H54 (cell line): ENCODE measurements at regions not wholly inside any gene's neighbourhood (a gene's known extent, or its start where the extent isn't known, plus 50 kb on each side); places are given as distances from the start of the nearest gene placed in this dataset.

Experiments used
- DNase-seq: peaks from one replicate; pipeline ENCODE4 v3.0.0; 2011; ENCODE audit warnings: low spot score, mixed read lengths; ENCODE audit not compliant: insufficient read length
- FAIRE-seq: peaks from 3 replicates; lab custom pipeline; 2011; peaks lifted over from hg19 to GRCh38; lab: Jason Lieb, UNC
- POLR2A ChIP-seq: IDR thresholded peaks from 2 replicates; pipeline ENCODE4 v1.6.1; 2011; ENCODE audit warnings: low read depth, mild to moderate bottlenecking, low read length

DNA sequence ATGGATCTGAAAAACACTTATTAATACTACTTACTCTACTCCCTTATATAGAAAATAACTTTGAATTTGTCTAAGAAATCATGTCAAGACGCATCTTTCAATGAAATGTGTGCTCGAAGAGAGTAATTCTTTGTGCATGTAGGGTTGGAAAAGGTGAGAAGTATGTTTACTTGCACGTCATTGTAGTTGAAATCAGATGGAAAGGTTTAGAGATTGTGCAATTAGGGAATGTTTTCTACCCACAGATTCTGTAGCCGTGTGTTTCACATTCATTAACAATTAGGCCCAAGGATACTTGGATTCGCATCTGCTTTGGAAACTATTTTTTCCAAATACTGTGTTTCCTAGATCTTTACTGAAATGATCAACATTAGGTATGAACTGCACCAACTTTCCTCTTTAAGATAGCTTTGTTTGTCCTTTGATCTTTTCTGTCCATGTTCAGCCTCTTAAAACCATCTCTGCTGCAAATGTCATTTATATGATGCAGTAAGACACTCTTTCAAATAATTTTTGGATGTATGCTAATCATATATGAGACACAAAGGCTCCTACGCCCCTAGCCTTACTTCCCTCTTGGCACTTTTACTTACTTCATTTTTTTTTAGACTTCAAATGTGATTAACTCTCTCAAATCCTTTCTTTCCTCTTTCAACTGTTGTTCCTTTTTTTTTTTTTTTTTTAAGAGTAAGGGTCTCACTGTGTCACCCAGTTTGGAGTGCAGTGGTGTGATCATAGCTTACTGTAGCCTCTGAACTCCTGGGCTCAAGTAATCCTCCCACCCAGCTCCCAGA is 58.0 kb upstream of the PSMA6 start:
- FAIRE-seq = no peak
- no peak for DNase-seq
- no peak for TF ChIP-seq POLR2A

DNA sequence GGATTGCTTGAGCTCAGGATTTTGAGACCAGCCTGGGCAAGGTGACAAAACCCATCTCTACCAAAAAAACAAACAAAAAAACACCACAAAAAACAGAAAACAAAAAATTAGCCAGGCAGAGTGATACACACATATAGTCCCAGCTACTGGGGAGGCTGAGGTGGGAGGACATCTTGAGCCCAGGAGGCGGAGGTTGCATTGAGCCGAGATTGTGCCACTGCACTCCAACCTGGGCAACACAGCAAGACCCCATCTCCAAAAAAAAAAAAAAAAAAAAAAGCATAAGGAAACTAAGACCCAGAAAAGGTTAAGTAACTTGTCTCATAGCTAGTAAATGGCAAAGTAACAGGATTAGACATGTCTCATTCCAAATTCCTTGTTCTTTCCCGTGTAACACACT is 56.3 kb upstream of the PSMA6 start:
- TF ChIP-seq POLR2A = no peak
- FAIRE-seq (no peak), DNase-seq (no peak)

DNA sequence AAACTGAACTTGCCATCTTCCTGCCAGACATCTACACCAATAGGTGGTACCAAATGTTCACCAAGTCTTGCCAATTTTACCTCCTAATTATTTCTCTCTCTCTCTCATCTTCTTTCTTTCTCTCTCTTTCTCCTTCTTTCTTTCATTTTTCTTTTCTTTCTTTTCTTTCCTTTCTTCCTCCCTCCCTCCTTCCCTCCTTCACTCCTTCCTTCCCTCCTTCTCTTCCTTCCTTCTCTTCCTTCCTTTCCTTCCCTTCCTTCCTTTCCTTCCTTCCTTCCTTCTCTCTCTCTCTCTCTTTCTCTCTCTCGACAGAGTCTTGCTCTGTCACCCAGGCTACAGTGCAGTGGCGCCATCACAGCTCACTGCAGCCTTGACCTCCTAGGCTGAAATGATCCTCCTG is 55.4 kb upstream of the PSMA6 start:
- FAIRE-seq = no peak
- no peak for TF ChIP-seq POLR2A
- DNase-seq = no peak

DNA sequence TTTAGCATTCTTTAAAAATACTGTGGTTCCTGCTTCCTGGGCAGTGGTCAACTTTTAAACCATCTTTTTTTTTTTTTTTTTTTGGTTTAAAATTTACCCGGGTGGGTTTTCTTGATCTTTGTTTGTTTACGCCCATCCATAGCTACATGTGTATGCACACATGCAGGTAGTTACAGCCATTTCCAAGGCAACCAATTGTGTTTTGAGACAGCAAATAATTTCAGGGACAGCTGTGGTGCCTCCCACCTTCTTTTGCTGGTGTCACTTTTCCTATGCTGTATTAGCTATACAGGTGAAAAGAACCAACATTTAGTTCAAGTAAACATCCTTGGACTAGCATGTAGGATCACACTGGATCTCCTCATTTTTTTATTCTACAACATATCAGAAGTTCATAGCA is 52.0 kb upstream of the PSMA6 start:
- TF ChIP-seq POLR2A = no peak
- FAIRE-seq = no peak
- DNase-seq = no peak
